GM19455 (cell line): ENCODE measurements at regions not wholly inside any gene's neighbourhood (a gene's known extent, or its start where the extent isn't known, plus 50 kb on each side); places are given as distances from the start of the nearest gene placed in this dataset.

Experiments
- ATAC-seq: cut with Tn5 transposase; IDR thresholded peaks from one replicate; pipeline ENCODE4 v1.9.1; 2021; ENCODE audit not compliant: unreplicated experiment

DNA sequence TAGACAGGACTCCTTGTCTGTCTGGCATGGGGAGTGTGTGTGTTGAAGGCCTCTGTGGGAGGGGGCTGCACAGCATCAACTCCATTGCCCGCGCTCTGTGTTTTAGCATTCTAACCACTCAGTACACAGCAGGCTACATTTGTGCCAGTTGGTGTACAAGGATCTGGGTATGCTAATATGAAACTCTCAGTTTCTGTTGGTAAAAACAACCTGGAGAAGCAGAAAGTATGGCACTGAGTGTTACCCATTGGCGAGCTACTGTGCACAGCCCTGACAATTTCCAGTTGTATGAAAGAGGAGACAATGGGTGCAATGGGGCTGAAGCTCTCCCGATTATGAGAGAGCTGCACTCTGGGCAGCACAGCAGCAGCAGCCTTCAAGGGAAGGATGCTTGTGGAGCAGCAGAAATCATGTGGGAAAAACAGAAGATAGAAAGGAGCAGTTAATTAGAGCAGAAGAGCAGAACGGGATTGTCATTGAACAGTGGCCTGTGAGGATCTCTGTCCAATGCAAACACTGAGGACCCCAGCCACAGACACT lies 443.6 kb downstream of the CBLN2 start:
- ATAC-seq = no peak

DNA sequence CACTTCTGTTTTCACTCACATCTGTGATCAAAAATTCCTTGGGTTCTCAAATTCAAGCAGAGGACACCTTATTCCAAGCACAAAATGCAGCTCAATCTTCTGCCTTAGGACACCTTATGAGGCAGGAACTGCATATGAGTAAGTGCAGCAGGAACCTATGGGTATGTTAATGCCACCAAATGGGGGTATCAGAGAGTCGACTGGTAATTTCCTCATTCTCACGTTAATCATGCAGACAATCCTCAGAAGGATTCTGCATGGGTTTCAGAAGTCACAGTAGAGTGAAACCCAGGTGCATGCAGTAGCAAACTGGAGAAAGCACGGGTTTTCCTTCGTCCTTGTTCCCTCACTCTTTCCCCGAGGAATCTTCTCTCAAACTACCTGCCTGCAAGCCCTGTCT lies 452.8 kb downstream of the CBLN2 start:
- ATAC-seq = no peak

DNA sequence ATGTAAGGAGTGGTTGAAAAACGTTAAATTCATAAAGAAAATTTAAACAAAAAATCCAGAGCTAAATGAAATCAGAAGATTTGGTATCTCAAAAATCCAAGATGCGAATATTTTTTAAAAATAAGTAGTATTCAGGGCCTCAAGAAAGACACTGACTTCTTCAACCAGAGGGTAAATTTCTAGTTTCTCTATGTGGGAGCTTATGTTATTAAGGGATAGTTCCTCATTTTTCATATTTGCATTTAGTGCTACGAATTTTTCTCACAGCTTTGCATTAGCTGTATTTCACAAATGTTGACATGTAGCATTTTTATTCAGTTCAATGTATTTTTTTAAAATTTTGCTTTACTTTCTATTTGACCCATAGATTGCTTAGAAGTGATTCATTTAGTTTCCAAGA lies 454.7 kb downstream of the CBLN2 start:
- no peak for ATAC-seq

DNA sequence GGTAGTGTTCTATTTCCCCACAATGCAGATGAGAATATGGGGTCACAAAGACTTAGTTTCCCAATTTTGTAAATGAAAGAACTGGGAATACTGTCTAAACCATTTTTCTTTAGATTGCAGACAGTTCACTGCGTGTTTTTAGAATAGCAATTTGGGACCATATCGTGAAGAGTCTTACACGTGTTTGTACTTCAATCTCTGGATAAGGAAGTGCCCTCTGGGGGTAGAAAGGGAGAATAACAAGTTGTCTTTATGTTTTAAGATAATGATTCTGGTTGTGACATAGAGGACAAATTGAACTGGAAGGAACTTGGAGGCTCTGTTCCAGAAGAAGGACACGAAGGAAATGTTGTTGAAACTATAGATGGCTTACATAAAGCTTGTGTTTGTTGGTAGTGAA lies 457.7 kb downstream of the CBLN2 start:
- no peak for ATAC-seq

DNA sequence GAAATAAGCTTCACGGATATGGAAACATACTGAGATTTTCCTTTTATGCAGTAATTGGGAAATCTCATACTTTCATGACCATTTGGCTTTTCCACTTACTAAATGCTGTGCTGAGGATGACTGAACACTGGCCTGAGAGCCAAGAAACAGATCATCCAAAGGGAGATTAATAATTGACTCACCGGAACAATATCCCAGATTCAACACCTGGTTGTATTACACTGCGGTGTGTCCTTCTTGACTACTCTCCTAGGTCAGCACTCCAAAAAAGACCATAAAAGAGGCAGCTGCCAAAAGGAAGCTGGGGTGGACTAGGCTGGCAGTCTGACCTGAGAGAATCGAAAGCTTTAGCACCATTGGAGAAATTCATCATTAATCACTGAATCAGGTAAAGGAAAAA lies 469.1 kb downstream of the CBLN2 start:
- no peak for ATAC-seq

DNA sequence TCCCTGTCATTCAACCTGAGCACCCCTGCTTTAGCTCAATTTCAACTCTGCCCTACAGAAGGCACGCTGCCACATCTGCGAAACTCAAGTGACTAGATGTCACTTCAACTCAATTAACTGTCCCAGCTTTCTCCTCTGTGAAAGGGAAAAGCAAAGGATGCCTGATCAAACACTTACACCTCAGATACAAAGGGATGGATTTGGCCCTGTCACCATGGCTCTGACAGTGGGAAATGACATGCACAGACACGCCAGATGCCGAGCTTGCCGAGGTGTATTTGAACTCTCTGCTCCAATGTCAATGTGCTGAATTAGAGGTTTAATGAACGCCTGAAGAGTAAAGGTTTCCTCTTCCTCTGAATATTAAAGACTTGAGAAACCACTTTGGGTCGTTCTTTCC lies 481.1 kb downstream of the CBLN2 start:
- no peak for ATAC-seq

DNA sequence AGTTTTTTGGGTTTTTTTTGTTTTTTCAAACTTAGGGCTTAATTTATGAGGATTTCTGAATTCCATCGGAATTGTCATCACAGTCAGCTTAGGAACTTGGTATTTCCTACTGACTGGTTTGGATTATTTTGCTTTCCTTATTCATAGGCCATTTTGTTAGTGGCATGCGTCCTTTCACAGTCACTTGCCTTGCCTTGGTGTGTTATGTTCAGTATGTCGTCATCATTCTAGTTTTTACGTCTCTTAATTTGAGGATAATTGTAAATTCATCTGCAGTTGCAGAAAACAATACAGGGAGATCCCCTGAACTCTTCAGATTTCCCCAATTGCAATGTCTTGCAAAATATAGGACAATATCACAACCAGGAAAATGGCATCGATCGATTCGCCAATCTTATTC lies 485.3 kb downstream of the CBLN2 start:
- no peak for ATAC-seq

DNA sequence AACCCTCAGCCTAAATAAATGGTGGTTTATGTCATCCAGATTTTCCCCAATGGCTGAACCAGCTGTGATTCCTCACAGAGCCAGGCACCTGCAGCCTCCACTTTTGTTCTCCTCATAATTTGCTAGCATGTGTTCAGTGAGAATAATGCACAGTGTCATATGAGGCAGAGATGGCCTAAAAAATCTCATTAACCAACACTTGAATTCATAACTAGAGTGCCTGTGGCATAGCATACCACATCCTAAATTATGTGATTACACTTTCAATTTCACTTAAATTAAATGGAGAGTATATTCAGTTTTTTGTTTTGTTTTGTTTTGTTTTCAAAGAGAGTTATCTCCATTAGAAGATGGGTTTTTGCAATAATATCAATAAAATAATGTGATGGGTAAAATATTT lies 488.0 kb downstream of the CBLN2 start:
- no peak for ATAC-seq

DNA sequence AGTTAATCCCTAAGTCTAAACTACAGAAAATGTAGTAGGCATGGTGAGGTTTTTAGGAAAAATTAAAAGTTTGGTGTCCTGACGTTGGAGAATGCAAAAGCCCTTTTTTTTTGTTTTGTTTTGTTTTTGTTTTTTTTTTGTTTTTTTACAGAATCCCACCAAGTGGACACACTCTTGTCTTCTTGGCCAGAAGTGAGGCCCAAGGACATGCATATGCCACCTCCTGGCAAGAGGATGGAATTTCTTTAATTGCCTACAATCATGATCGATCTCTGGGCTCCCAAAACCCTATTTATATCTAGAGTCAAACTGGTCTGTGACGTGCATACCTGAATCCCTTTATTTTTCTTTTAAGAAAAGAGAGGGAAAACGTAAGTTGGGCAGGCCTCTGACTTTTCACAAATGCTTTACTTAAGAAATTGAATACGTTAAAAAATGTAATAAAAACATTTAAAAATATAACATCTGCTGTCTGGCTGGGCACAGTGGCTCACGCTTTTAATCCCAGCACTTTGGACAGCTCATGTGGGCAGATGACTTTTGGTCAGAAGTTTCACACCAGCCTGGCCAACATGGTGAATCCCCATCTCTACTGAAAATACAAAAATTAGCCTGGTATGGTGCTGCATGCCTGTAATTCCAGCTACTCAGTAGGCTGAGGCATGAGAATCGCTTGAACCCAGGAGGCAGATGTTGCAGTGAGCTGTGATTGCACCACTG lies 502.7 kb downstream of the CBLN2 start:
- no peak for ATAC-seq

DNA sequence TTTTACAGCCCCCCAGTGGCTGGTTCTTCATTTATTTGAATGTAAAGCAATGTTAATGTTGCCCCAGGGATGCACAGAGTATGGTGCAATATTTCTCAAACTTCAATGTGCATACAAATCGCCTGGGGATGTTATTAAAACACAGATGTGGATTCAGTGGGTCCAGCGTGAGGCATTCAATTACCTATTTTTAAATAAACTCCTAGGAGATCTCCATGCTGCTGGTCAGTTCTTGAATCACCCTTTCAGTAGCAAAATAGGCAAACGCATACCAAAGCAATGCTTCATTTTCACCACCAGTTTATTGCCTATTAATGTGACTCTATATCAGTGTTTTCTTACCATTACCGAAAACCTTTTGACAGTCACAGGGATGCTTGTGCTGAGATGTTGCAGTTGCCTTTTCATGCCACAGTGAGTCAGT lies 530.7 kb downstream of the CBLN2 start:
- no peak for ATAC-seq

DNA sequence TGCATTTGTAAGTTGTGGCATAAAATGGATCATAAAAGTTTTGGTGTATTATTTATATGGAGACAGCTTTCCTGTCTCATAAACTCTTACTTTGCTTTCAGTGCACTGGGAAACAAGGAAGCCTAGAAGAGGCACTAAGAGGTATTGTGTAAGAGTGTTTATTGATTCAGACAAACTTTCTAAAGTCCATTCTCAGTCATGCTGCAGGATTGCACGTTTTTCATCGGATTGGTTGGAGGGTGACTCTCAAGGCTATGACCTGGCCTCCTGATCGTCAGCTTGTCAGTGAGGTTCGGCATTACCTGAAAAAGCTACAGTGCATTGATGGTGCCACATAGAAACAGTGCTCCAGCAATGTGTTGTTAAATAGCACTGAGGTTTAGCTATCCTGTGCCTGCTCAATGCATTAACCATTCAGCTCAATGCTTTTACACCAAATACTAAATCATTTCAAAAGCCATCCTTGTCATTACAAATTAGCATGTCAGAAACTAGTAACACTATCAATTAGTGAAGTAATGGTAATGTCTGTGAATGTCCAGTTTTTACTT lies 545.5 kb downstream of the CBLN2 start:
- ATAC-seq = no peak

DNA sequence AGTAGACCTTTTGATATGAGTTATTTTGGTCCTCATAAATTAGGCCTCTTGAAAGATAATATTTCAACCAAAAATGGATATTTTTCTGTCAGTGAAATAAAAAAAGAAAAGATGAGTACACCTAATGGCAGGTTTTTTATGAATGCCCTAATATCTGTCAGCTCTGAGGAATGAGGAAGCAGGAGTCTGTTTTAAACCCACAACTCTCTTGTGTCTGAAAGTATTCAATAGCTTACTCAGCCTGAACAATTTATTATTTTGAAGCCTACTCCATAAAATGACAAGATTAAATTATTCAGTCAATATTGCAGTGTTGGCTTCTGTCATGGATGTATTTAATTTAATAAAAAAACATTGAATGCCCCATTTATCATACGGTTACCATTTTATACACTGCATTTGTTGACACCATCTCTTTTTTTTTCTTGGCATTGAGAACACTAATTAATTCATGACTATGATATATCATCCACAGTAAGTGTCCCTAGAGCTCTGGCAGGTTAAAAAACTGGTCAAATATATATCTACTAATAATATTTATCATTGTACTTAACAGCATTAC lies 548.2 kb downstream of the CBLN2 start:
- no peak for ATAC-seq

DNA sequence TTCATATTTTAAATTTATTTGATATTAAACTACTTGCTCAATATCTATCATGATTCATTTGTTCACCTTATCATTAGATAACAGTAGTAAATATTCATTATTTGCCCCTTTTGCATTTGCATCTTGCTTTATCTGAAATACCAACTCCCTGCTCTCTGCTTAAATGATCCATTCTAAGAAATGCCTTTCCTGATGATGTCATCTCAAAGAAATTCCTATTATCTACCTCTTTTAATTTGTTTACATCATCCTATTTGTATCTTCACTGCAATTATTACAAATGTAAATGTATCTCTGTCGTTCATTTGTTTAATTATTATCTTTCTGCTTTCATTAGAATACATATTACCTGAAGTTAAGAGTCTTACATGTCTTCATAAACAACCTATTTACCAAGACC lies 549.9 kb downstream of the CBLN2 start:
- no peak for ATAC-seq

DNA sequence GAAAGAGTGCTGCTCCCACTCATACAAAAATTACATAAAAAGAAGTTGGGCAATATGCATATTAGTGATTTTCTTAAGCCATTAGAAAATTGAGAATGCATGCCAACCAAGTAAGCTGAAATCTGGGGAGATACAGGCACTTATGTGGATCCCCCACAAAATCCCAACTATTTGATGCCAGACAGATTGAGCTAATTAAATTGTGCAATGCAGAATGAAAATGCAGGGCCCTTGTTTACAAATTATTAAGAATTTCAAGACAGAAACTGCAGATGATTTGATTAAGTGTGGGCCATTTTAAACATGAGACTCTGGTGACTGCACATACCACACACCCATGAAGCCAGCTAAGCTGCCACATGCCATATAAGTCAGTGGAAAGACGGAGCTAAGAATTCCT lies 554.5 kb downstream of the CBLN2 start:
- ATAC-seq = no peak

DNA sequence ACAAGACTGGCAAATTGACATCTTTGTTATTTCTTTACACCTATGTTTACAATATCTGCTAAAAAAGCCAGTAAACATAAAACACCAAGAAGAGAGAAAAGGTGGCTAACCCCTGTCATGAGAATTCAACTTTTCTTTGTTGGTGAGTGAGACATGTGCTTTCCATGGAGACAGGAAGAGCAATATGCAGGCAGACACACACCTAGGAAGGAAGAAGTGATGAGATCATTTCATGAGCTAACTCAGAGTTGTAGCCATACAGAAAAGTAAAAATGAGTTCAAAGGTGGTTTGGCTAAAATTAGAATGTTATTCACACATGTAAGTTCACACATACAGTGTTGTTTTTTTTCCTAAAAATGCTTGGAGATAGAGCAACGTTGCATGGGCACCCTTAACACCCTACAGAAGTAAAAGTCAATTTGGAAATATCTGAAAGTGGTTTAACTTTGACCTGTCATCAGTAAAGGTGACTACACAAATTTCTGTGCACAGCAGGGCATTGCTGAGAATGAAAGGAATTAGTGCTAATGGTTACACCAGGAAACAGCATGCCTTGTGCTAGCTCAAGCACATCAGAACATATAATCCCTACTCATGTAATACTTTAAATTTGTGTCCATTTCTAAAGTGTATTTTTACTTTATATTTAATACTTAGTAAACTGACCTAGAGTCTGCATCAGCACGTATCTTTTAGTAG lies 557.6 kb downstream of the CBLN2 start:
- no peak for ATAC-seq

DNA sequence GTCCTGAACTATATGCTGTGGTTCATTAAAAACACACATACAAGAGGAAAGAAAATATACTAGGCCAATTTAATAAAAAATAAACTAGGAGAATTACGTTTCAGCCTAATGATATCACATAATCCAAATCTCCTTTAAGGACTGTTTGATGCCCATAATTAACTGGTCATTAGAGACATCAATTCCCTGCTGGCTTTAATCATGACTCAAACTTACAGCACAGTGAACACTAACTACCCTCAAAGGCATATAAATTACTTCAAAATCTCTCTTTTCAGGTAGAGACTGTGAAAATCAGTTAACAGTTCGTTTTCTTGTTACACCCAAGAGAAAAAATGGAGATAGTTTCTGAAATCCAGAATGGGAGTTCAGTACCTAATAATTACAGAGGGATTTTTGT lies 567.4 kb downstream of the CBLN2 start:
- ATAC-seq = no peak

DNA sequence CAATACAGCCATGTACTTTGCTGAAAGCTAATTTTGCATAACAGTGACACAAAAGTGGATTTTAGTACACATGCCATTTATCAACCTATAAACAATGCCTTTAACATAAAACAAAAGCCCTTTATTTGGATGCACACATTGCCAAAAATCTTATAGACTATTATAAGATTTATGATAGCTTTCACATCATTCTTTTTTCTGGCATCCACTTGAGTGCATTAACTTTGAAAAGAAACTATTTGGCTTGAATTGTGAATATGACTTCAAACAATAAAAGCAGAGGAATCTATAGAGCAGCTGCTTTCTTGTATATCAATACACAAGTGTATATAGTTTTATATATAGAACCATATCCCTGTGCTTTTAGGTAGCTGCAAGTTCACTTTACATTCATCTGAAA lies 577.4 kb downstream of the CBLN2 start:
- no peak for ATAC-seq

DNA sequence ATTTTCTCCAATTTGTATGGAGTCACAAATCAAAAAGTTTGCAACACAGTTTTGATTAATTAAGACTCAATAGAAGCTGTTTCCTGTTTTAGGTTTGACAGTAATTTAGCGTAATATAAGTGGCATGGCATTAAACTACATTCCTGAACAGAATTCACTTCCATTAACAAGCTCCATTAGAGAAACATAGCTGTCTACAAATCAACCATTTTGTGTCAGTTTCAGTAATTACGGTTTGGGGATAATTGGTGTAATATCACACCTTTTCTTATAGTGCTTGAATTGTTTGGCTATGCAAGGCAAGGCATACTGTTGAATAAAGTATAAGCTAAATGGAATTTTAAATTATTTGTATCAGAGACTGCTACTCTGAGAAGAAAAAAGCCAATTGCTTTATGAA lies 585.5 kb downstream of the CBLN2 start:
- ATAC-seq = no peak

DNA sequence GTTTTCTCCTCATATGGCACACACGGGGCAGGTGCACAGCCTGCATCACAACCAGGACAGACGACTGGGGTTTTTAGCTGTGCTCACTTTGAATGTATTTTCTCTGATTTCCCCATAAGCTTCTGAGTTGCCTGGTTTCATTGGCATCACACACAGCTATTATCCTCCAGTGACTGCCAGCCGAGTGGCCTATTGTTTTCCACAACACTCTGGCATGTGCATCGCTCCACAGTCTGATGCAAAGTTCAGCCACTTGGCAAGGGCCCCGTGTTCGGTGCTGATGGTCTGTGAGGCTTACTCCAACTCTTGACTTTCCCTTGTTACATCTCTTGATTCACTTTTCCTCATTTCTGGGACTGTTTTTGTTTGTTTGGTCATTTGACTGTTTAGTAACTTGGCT lies 593.1 kb downstream of the CBLN2 start:
- no peak for ATAC-seq

DNA sequence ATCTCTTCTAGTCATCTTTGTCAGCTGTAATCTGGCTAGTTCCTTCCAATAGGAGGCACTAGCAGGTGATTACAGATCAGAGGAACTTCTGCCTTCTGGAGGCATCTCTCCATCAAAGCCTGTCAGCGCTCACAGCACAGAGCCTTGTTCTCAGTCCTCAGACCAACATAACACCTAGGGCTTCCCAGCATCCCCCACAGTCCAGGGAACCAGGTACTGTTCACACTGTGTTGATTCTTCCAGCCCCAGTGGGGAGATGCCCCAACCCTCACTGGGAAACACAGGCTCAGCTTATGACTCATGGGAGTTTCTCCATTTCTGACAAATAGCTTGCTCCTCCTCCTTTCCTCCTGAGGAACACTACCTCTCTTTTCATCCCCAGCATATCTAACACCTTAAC lies 601.7 kb downstream of the CBLN2 start:
- no peak for ATAC-seq

DNA sequence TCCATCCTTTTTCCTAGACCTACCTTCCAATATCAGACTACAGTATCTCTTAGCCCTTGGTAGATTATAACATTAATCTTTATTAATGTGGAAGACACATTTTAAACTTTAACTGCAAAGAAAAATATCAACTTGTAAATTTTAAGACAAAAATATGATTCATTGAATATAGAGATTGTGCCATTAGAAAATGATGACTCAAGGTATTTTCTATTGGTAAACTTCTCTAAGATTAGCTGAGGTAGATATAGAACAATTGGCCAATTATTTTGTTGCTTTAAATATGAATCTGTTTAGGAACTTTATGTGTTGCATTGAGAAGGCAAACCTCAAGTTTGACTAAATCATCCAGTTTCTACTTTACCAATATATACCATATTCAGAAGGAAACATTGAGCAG lies 604.7 kb downstream of the CBLN2 start:
- no peak for ATAC-seq

DNA sequence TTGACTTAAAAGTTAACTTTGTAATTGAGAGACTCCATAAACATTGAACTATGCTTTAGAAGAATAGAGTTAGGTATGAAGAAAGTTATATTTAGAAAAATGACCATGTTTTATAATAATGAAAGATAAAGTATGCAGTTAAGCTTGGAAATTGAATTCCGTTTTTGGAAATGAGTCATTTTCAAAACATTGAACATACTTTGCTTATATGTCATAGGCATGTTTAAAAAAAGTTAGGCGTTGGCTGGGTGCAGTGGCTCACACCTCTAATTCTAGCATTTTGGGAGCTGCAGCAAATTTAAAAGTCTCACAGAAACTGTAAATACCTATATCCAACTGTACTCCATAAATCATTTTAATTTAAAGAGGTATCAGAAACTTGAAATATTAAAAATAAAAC lies 607.4 kb downstream of the CBLN2 start:
- no peak for ATAC-seq
